ENCODE measurements at regions not wholly inside any gene's neighbourhood (a gene's known extent, or its start where the extent isn't known, plus 50 kb on each side); places are given as distances from the start of the nearest gene placed in this dataset.

DNA sequence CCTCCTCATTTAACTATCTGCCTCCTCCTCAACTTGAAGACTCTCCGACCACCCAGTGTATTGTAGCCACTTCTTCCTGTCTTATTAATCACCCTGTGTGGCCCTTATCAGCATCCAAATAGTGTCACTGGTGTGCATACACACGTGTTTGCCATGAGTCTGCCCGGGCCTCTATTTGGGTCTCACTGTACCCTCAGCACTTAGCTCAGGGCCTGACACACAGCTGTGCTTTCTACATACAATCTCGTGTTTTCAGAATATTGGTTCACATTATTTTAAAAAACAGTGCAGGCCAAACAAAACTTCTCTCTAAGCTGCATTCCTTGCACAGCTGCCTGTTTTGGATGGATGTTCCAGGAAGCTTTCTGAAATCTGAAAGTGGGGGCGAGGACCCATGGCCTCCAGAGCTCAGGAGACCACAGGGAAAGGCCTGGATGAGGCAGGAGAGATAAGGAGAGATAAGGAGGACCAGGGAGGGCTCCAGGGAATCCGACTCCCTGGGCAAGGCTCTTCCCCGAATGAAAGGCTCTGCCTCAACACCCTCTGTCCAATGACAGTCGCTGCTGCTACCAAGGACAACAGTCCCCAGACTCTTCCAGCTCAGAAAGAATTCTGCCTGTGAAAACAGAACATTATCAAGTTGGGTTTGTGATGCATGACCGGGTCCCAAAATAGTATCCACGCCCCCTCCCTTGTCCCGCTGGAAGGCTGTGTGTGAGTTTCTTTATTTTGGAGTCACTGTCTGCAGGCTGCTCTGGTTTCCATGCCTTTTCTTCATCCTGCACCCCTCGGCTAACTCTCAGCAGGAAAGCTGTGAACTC lies 255.6 kb downstream of the NSG2 start:
- no peak for DNase-seq (ENCODE audit: low spot score in 2 of 2)
- WGBS: 20% methylated on average over 12 of the region's 12 CpGs
- Histone ChIP-seq H3K27ac (no peak overlapping the region), H3K4me3 (no peak overlapping the region), H3K4me1 (no peaks in the 10 kb centered on the region), H3K9me3 (no peaks in the 10 kb centered on the region), H3K36me3 (no peaks in the 10 kb centered on the region), H3K27me3 (peaks cover 11% of the 10 kb centered on the region)
- TF ChIP-seq, protein P1, sequence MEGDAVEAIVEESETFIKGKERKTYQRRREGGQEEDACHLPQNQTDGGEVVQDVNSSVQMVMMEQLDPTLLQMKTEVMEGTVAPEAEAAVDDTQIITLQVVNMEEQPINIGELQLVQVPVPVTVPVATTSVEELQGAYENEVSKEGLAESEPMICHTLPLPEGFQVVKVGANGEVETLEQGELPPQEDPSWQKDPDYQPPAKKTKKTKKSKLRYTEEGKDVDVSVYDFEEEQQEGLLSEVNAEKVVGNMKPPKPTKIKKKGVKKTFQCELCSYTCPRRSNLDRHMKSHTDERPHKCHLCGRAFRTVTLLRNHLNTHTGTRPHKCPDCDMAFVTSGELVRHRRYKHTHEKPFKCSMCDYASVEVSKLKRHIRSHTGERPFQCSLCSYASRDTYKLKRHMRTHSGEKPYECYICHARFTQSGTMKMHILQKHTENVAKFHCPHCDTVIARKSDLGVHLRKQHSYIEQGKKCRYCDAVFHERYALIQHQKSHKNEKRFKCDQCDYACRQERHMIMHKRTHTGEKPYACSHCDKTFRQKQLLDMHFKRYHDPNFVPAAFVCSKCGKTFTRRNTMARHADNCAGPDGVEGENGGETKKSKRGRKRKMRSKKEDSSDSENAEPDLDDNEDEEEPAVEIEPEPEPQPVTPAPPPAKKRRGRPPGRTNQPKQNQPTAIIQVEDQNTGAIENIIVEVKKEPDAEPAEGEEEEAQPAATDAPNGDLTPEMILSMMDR (IDR thresholded peaks at IDR 0.05): no peak
- no peak for TF ChIP-seq POLR2AphosphoS5 (IDR thresholded peaks at IDR 0.05)
- no peak for TF ChIP-seq POLR2A (IDR thresholded peaks at IDR 0.05)
- no peak for TF ChIP-seq EP300 (IDR thresholded peaks at IDR 0.05)

DNA sequence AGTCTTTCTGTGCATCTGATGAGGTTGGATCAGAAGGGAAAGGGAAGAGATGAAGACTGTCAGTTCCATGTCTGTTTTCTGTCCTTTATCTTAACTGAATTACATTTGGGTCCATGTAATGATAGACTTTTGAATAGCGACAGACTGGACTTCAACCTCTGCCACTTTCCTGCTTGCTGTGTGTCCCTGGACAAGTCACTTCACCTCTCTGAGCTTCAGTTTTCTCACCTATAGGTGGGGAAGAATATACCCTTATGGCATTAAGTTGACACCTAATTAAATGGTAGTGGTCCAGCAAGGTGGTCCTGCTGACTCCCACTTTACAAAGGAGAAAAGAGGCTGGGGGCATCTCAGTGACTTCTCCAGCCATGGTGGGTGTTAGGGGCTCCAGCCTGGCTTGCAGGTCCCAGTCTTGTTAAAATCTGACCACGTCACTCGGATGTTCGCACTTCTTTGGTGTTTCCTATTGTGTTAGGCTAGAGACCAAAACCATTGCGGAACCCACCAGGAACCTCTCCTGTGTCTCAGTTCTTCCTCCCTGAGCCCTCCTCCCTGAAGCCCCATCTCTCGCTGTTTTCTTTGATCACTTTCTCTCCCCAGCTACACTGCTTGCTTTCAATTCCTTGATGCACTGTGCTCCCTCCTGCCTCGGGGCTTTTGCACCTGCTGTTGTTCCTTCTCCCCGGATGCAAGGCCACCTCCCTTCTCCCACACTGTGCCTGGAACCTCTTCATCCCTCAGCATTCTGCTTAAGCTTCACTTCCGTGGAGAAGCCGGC lies 256.5 kb downstream of the NSG2 start:
- no peaks in the 10 kb centered on the region for H3K4me1 ChIP-seq
- H3K27ac ChIP-seq: no peak overlapping the region
- WGBS: 80% methylated on average over 10 of the region's 10 CpGs
- no peak overlapping the region for H3K4me3 ChIP-seq
- H3K36me3 ChIP-seq: no peaks in the 10 kb centered on the region
- peaks cover 11% of the 10 kb centered on the region for H3K27me3 ChIP-seq
- TF ChIP-seq POLR2A (IDR thresholded peaks at IDR 0.05) (no peak), EP300 (IDR thresholded peaks at IDR 0.05) (no peak), POLR2AphosphoS5 (IDR thresholded peaks at IDR 0.05) (no peak)
- TF ChIP-seq, protein P1 (IDR thresholded peaks at IDR 0.05): no peak
- no peaks in the 10 kb centered on the region for H3K9me3 ChIP-seq
- DNase-seq (ENCODE audit: low spot score in 2 of 2): no peak

DNA sequence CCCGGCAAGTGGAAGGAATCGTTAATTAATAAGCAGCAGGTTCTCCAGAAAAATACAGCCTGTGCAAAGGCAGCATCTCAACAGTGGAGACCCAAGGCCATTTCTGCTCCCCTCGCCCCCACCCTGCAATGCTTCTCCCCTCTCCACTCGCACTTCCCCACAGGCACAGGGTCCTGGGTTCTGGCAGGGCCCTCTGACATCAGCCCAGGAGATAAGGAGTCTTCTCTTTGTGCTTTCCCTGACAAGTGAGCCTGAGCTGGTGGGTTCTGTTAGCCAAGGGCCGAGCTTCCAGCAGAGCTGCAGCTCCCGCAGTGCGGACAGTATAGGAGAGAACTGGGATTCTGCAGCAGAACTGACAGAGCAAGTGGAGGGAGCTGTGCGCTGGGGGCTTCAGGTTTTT lies 257.5 kb downstream of the NSG2 start:
- H3K36me3 ChIP-seq: no peaks in the 10 kb centered on the region
- H3K4me3 ChIP-seq: no peak overlapping the region
- DNase-seq (ENCODE audit: low spot score in 2 of 2): no peak
- no peak for TF ChIP-seq POLR2A (IDR thresholded peaks at IDR 0.05)
- TF ChIP-seq, protein P1 (IDR thresholded peaks at IDR 0.05): no peak
- no peaks in the 10 kb centered on the region for H3K9me3 ChIP-seq
- no peaks in the 10 kb centered on the region for H3K4me1 ChIP-seq
- WGBS: 94% methylated on average over 3 of the region's 8 CpGs
- no peak overlapping the region for H3K27ac ChIP-seq
- peaks cover 16% of the 10 kb centered on the region for H3K27me3 ChIP-seq

DNA sequence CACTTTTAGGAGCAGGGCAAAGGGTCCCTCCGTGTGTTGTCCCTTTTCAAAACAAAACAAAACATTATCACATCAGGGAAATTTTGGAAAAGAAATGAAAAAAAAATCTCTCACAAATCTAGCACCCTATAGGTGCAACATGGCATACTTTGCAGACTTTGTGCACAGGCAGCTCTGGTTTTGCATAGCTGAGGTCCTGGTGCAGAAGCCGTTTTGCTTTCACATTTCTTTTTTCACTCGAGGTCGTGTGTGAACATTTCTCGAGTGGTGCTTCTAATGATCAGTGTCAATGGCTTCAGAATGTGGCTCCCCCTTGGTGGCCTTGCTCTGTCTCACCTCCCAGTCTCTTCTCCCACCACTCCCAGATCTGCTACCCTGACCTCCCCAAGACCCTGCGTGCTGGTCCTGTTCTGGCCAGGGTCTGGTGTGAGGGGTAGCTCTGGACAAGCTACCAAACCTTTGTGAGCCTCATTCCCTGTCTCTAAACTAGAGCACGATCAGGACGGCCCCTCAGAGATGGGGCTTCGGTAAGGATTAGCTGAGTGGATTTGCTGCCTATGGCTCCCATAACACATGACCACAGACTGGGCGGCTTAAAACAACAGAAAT lies 258.0 kb downstream of the NSG2 start:
- TF ChIP-seq, protein P1 (IDR thresholded peaks at IDR 0.05): no peak
- TF ChIP-seq POLR2A (IDR thresholded peaks at IDR 0.05) (no peak), POLR2AphosphoS5 (IDR thresholded peaks at IDR 0.05) (no peak), EP300 (IDR thresholded peaks at IDR 0.05) (no peak)
- no peaks in the 10 kb centered on the region for H3K4me1 ChIP-seq
- no peaks in the 10 kb centered on the region for H3K36me3 ChIP-seq
- WGBS: 79% methylated on average over 10 of the region's 10 CpGs
- no peak for DNase-seq (ENCODE audit: low spot score in 2 of 2)
- peaks cover 19% of the 10 kb centered on the region for H3K27me3 ChIP-seq
- no peak overlapping the region for H3K27ac ChIP-seq
- H3K4me3 ChIP-seq: no peak overlapping the region
- H3K9me3 ChIP-seq: no peaks in the 10 kb centered on the region

DNA sequence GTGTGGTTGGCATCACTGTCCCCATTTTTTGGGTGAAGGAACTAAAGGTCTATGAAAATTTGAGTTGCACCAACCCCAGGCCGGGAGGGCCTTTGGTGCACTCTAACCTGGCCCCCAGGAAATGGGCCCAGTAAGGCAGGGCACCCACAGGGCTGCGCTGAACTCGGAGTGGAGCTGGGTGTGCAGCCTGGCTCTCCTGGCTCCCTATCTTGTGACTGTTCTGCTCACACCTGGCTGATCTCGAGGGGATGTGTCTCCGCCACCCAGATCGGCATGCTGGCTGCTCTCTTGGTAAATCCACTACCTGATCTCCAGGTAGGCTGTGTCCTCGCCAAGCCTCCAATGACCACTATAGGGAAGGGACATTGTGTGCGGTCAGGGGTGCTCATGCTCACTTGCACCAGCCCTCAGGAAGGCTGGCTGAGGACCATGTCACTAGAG lies 259.8 kb downstream of the NSG2 start:
- 81% methylated on average over 2 of the region's 8 CpGs for WGBS
- Histone ChIP-seq H3K27ac (no peak overlapping the region), H3K4me1 (no peaks in the 10 kb centered on the region), H3K36me3 (no peaks in the 10 kb centered on the region), H3K9me3 (no peaks in the 10 kb centered on the region), H3K4me3 (no peak overlapping the region), H3K27me3 (peaks cover 23% of the 10 kb centered on the region)
- DNase-seq (ENCODE audit: low spot score in 2 of 2): no peak
- TF ChIP-seq POLR2A (IDR thresholded peaks at IDR 0.05) (no peak), EP300 (IDR thresholded peaks at IDR 0.05) (no peak), POLR2AphosphoS5 (IDR thresholded peaks at IDR 0.05) (no peak)
- TF ChIP-seq, protein P1 (IDR thresholded peaks at IDR 0.05): no peak

Data from suprapubic skin (tissue), 4 donors.